Endothelial cell (in vitro differentiated cells): ENCODE measurements at regions not wholly inside any gene's neighbourhood (a gene's known extent, or its start where the extent isn't known, plus 50 kb on each side); places are given as distances from the start of the nearest gene placed in this dataset.
A peak's percentile ranks its signal among the peaks of the same experiment; 100 is the strongest.

ENCODE experiments used
- DNase-seq: peaks from one replicate; pipeline ENCODE4 v3.0.0; 2021; ENCODE audit warnings: low spot score
- H3K27ac Mint-ChIP-seq: one replicate; pipeline ENCODE4 v1.8.0; 2021; ENCODE audit warnings: mixed read lengths, inconsistent platforms; ENCODE audit not compliant: unreplicated experiment
- H3K27me3 Mint-ChIP-seq: one replicate; pipeline ENCODE4 v1.8.0; 2021; ENCODE audit warnings: mild to moderate bottlenecking, moderate library complexity, mixed read lengths, inconsistent platforms; ENCODE audit not compliant: unreplicated experiment
- H3K36me3 Mint-ChIP-seq: one replicate; pipeline ENCODE4 v1.8.0; 2021; ENCODE audit warnings: mild to moderate bottlenecking, low read depth, mixed read lengths, inconsistent platforms; ENCODE audit not compliant: unreplicated experiment
- H3K4me1 Mint-ChIP-seq: one replicate; pipeline ENCODE4 v1.8.0; 2021; ENCODE audit warnings: mild to moderate bottlenecking, mixed read lengths, inconsistent platforms; ENCODE audit not compliant: unreplicated experiment
- H3K4me3 Mint-ChIP-seq: one replicate; pipeline ENCODE4 v1.8.0; 2021; ENCODE audit warnings: mild to moderate bottlenecking, mixed read lengths, inconsistent platforms; ENCODE audit not compliant: unreplicated experiment
- H3K9me3 Mint-ChIP-seq: one replicate; pipeline ENCODE4 v1.8.0; 2021; ENCODE audit warnings: mixed read lengths, inconsistent platforms; ENCODE audit not compliant: unreplicated experiment
- TF ChIP-seq, protein P1 (sequence below): fragments of 200-600 bp; sonication (generic); IDR thresholded peaks from one replicate; pipeline ENCODE4 v1.5.0; 2021; ENCODE audit warnings: antibody characterized with exemption; ENCODE audit not compliant: unreplicated experiment

DNA sequence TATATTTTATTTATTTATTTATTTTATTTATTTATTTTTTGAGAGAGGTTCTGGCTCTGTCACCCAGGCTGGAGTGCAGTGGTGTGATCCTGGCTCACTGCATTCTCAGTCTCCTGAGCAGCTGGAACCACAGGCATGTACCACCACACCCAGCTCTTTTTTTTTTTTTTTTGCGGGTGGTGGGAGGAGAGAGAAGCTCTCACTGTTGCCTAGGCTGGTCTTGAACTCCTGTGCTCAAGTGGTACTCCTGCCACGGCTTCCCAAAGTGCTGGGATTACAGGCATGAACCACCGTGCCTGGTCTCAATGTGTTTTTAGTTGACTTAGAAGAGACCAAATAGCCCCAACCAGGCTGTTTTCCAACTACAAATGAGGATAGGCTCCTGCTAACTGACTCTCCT is 80.7 kb downstream of the PDCL3 start:
- DNase-seq: no peak
- Mint-ChIP-seq H3K36me3 (peaks cover 6% of the 10 kb centered on the region), H3K4me1 (peaks cover 50% of the 10 kb centered on the region), H3K9me3 (peaks cover 8% of the 10 kb centered on the region), H3K27me3 (peaks cover 7% of the 10 kb centered on the region), H3K27ac (no peak overlapping the region), H3K4me3 (no peak overlapping the region)
- TF ChIP-seq, protein P1, sequence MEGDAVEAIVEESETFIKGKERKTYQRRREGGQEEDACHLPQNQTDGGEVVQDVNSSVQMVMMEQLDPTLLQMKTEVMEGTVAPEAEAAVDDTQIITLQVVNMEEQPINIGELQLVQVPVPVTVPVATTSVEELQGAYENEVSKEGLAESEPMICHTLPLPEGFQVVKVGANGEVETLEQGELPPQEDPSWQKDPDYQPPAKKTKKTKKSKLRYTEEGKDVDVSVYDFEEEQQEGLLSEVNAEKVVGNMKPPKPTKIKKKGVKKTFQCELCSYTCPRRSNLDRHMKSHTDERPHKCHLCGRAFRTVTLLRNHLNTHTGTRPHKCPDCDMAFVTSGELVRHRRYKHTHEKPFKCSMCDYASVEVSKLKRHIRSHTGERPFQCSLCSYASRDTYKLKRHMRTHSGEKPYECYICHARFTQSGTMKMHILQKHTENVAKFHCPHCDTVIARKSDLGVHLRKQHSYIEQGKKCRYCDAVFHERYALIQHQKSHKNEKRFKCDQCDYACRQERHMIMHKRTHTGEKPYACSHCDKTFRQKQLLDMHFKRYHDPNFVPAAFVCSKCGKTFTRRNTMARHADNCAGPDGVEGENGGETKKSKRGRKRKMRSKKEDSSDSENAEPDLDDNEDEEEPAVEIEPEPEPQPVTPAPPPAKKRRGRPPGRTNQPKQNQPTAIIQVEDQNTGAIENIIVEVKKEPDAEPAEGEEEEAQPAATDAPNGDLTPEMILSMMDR: no peak

DNA sequence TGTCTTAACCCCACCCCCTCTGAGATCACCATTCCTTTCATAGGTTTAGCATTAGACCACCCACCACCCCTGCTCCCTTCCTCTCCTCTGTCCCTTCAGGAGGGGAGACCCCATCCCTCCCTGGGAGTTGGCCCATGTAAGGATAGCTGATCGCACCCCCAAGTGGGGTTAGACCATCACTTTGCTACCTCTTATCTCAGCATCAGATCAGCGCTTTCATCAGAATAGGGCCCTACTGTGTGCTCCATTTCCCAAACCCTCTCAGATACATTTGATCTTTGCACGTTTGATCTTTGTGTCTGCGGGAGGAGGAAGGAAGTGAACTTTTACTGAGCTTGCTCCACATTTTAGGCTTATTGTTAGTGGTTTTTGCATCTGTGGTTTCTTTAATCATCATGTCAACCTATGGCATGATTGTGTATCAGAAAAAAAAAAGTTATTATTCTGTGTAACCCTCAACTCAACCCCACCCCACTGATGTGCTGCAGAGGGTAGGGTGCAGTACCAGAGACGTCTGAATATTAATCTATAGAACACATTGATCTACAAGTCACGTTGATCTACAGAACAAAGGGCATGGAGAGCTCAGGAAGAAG is 81.2 kb downstream of the PDCL3 start:
- TF ChIP-seq, protein P1: no peak
- Mint-ChIP-seq H3K4me3 (peak overlapping the region; percentile 65), H3K4me1 (peaks cover 47% of the 10 kb centered on the region), H3K36me3 (peaks cover 6% of the 10 kb centered on the region), H3K9me3 (peaks cover 8% of the 10 kb centered on the region), H3K27ac (no peak overlapping the region), H3K27me3 (peaks cover 9% of the 10 kb centered on the region)
- DNase-seq: no peak

DNA sequence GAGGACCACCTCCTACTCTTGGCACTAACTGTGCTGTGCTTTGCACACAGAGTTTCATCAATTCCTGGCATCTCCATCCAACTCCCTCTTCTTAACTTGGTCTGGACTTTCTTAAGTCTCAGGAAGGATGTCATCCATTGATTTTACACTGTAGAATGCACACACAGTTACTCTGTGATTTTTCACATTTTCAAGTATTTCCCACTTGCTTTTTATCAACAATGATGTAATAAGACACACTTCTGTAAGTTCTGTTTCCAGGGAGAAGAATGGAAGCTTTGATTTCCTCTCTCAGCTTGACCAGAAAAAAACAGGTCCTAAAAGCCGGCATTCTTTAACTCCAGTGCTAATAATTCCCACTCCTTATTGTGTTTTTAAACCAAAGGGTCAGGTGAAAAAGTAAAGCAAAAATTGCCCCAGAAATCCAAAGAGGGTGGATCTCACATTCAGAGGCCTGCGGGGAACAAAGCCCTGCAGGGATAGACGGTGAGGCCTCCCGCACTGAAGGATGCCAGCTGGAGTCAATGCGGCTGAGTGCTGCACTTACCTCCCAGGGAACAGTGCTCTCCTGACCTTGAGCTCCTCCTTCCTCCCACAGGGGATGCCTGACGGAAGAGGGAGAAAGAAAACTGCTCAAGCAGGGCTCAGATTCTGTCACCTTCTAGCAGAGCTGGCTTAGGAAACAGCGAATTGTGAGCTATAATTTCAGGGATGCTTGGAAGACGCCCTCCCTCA is 83.1 kb downstream of the PDCL3 start:
- no peak overlapping the region for H3K27ac Mint-ChIP-seq
- TF ChIP-seq, protein P1: no peak
- peaks cover 6% of the 10 kb centered on the region for H3K27me3 Mint-ChIP-seq
- peaks cover 29% of the 10 kb centered on the region for H3K4me1 Mint-ChIP-seq
- no peak overlapping the region for H3K4me3 Mint-ChIP-seq
- DNase-seq: no peak
- peaks cover 9% of the 10 kb centered on the region for H3K36me3 Mint-ChIP-seq
- peaks cover 8% of the 10 kb centered on the region for H3K9me3 Mint-ChIP-seq

DNA sequence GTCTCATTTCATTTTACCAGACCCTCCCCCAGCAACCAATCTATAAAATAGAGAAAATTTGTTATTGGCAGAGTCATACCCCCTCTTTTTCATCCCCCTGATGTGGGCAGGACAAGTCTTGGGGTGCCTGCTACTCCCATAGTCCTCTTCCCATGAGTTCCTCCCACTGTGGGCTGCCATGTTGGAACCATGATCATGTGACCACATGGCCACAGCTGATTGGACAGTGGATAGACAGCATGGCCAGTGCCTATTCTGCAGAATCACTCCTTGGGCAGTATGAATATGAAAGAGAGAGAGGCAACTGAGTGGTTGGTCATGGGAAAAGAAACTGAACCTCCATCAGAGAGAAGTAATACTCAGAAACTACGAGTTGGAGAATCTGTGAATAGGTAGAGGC is 84.9 kb downstream of the PDCL3 start:
- DNase-seq: no peak

DNA sequence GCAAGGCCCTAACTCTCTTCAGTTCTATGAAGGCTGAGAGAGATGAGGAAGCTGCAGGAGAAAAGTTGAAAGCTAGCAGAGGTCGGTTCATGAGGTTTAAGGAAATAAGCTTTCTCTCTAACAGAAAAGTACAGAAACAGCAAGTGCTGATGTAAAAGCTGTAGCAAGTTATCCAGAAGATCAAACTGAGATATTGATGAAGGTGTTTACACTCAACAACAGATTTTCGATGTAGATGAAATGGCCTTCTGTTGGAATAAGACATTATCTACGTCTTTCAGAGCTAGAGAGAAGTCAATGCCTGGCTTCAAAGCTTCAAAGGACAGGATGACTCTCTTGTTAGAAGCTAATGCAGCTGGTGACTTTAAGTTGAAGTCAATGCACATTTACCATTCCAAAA is 87.4 kb downstream of the PDCL3 start:
- peaks cover 3% of the 10 kb centered on the region for H3K36me3 Mint-ChIP-seq
- DNase-seq: no peak
- H3K27ac Mint-ChIP-seq: no peak overlapping the region
- H3K9me3 Mint-ChIP-seq: peaks cover 5% of the 10 kb centered on the region
- H3K4me3 Mint-ChIP-seq: no peak overlapping the region
- peaks cover 3% of the 10 kb centered on the region for H3K27me3 Mint-ChIP-seq
- peaks cover 5% of the 10 kb centered on the region for H3K4me1 Mint-ChIP-seq
- TF ChIP-seq, protein P1: no peak

More for the DNA sequence above, 84.9 kb downstream of the PDCL3 start:
- TF ChIP-seq, protein P1: no peak
- Mint-ChIP-seq H3K36me3 (peaks cover 9% of the 10 kb centered on the region), H3K9me3 (peaks cover 8% of the 10 kb centered on the region), H3K4me3 (no peak overlapping the region), H3K4me1 (peaks cover 18% of the 10 kb centered on the region), H3K27me3 (peaks cover 6% of the 10 kb centered on the region), H3K27ac (no peak overlapping the region)
